H1 (cell line): ENCODE measurements at regions not wholly inside any gene's neighbourhood (a gene's known extent, or its start where the extent isn't known, plus 50 kb on each side); places are given as distances from the start of the nearest gene placed in this dataset.

Experiments used
- CTCF ChIA-PET: fragments of 300-600 bp; sonication (Branson Sonifier 250); formaldehyde crosslinking; loops from one replicate; lab custom pipeline; 2021; ENCODE audit not compliant: partially characterized antibody; lab: Charles Lee
- POLR2A ChIA-PET: fragments of 300-600 bp; sonication (Branson Sonifier 250); formaldehyde crosslinking; loops from one replicate; lab custom pipeline; 2021; ENCODE audit warnings: inconsistent platforms; ENCODE audit not compliant: partially characterized antibody; lab: Charles Lee
- DNase-seq, 2 experiments: peaks; one replicate each; pipeline versions ENCODE4 v3.0.0 to v3.0.0-alpha.2; 2010 to 2022; ENCODE audit warnings: low spot score in 2 of 2, low read depth in 1 of 2, mixed read lengths in 1 of 2
- FAIRE-seq: peaks from 2 replicates; lab custom pipeline; 2011; peaks lifted over from hg19 to GRCh38; lab: Jason Lieb, UNC
- H2AFZ ChIP-seq: 2 replicates; pipeline ENCODE4 v1.8.1; 2012; ENCODE audit warnings: low read length, inconsistent platforms
- H2AK5ac ChIP-seq: 2 replicates; pipeline ENCODE4 v1.6.1; 2013; ENCODE audit warnings: low read depth, low read length
- H2BK120ac ChIP-seq: replicated peaks from 2 replicates; pipeline ENCODE3; 2013; ENCODE audit warnings: low read depth, low read length, inconsistent platforms
- H2BK12ac ChIP-seq: 2 replicates; pipeline ENCODE4 v1.6.1; 2013; ENCODE audit warnings: low read depth, low read length
- H2BK15ac ChIP-seq: 2 replicates; pipeline ENCODE4 v1.6.1; 2013; ENCODE audit warnings: low read length
- H2BK20ac ChIP-seq: 2 replicates; pipeline ENCODE4 v1.6.1; 2013; ENCODE audit warnings: low read length
- H2BK5ac ChIP-seq: 2 replicates; pipeline ENCODE4 v1.6.1; 2013; ENCODE audit warnings: low read depth, low read length
- H3K14ac ChIP-seq: 2 replicates; pipeline ENCODE4 v1.6.1; 2013; ENCODE audit warnings: inconsistent platforms; ENCODE audit not compliant: insufficient read length
- H3K18ac ChIP-seq: 2 replicates; pipeline ENCODE4 v1.6.1; 2013; ENCODE audit warnings: low read length; ENCODE audit errors: extremely low read depth
- H3K23ac ChIP-seq: 2 replicates; pipeline ENCODE4 v1.6.1; 2013; ENCODE audit warnings: inconsistent platforms; ENCODE audit not compliant: insufficient read length
- H3K23me2 ChIP-seq: 2 replicates; pipeline ENCODE4 v1.6.1; 2013; ENCODE audit warnings: low read depth, low read length
- H3K27ac ChIP-seq: 2 replicates; pipeline ENCODE4 v1.6.1; 2011; ENCODE audit warnings: low read depth, low read length, inconsistent platforms
- H3K27me3 ChIP-seq, 4 experiments: replicated peaks in 1 of 4; 1 replicate in 1 of 4; 2 replicates in 3 of 4; pipeline versions ENCODE4 v1.6.1 to v1.8.1; 2011 to 2013; ENCODE audit warnings: low read length in 3 of 4, mild to moderate bottlenecking in 3 of 4, inconsistent platforms in 2 of 4, mixed read lengths in 2 of 4, moderate library complexity in 1 of 4; ENCODE audit not compliant: control insufficient read depth in 3 of 4, insufficient read depth in 3 of 4; ENCODE audit errors: extremely low read depth in 1 of 4
- H3K36me3 ChIP-seq, 4 experiments: 2 replicates each; pipeline versions ENCODE4 v1.6.1 to v1.8.1; 2011 to 2013; ENCODE audit warnings: mild to moderate bottlenecking in 4 of 4, low read length in 3 of 4, moderate library complexity in 2 of 4, control low read depth in 1 of 4, inconsistent platforms in 1 of 4; ENCODE audit not compliant: insufficient read depth in 4 of 4, control insufficient read depth in 2 of 4
- H3K4ac ChIP-seq: replicated peaks from 2 replicates; pipeline ENCODE3; 2013; ENCODE audit warnings: low read length, low read depth, mixed read lengths, inconsistent platforms; ENCODE audit not compliant: insufficient read length
- H3K4me1 ChIP-seq, 4 experiments: replicated peaks in 1 of 4; 1 replicate in 1 of 4; 2 replicates in 3 of 4; pipeline versions ENCODE4 v1.6.1 to v1.8.1; 2011 to 2013; ENCODE audit warnings: low read length in 3 of 4, inconsistent platforms in 2 of 4, mixed read lengths in 1 of 4; ENCODE audit not compliant: insufficient read depth in 4 of 4, control insufficient read depth in 3 of 4
- H3K4me2 ChIP-seq, 2 experiments: 2 replicates each; pipeline versions ENCODE4 v1.6.1 to v1.8.1; 2011 to 2013; ENCODE audit warnings: low read depth in 2 of 2, low read length in 2 of 2, control low read depth in 1 of 2, inconsistent platforms in 1 of 2, mild to moderate bottlenecking in 1 of 2; ENCODE audit not compliant: insufficient read depth in 1 of 2
- H3K4me3 ChIP-seq, 4 experiments: fragments of 200-600, 300-600 bp in 1 of 4; sonication (generic), shearing (Covaris generic), sonication (Bioruptor Twin) in 1 of 4; 2 replicates each; pipeline versions ENCODE4 v1.5.1 to v1.8.1; 2011 to 2016; ENCODE audit warnings: low read length in 4 of 4, low read depth in 3 of 4, control low read depth in 2 of 4, inconsistent platforms in 2 of 4, mild to moderate bottlenecking in 2 of 4, mixed read lengths in 1 of 4, moderate library complexity in 1 of 4; ENCODE audit not compliant: insufficient read depth in 2 of 4; ENCODE audit errors: extremely low read depth in 1 of 4
- H3K56ac ChIP-seq: replicated peaks from 2 replicates; pipeline ENCODE3; 2013; ENCODE audit warnings: low read depth, mild to moderate bottlenecking, mixed read lengths, low read length, inconsistent platforms; ENCODE audit not compliant: insufficient read length
- H3K79me1 ChIP-seq: 2 replicates; pipeline ENCODE4 v1.6.1; 2013; ENCODE audit warnings: low read depth, low read length, control low read depth
- H3K79me2 ChIP-seq, 2 experiments: 2 replicates each; pipeline versions ENCODE4 v1.6.1 to v1.8.1; 2012 to 2013; ENCODE audit warnings: low read length in 2 of 2, mild to moderate bottlenecking in 2 of 2, inconsistent platforms in 1 of 2; ENCODE audit not compliant: insufficient read depth in 2 of 2, control insufficient read depth in 1 of 2
- H3K9ac ChIP-seq, 4 experiments: replicated peaks in 1 of 4; 1 replicate in 1 of 4; 2 replicates in 3 of 4; pipeline versions ENCODE4 v1.6.1 to v1.8.1; 2011 to 2013; ENCODE audit warnings: low read depth in 3 of 4, low read length in 3 of 4, control low read depth in 2 of 4, mild to moderate bottlenecking in 2 of 4, moderate library complexity in 2 of 4, inconsistent platforms in 1 of 4; ENCODE audit errors: extremely low read depth in 1 of 4
- H3K9me3 ChIP-seq, 2 experiments: 2 replicates each; pipeline versions ENCODE4 v1.6.1 to v1.8.1; 2012 to 2013; ENCODE audit warnings: mild to moderate bottlenecking in 2 of 2, moderate library complexity in 2 of 2, control low read depth in 1 of 2, inconsistent platforms in 1 of 2, low read depth in 1 of 2, low read length in 1 of 2, mixed read lengths in 1 of 2; ENCODE audit not compliant: insufficient read depth in 2 of 2
- H4K20me1 ChIP-seq, 2 experiments: replicated peaks in 1 of 2; 2 replicates each; pipeline versions ENCODE3 to v1.8.1; 2011 to 2013; ENCODE audit warnings: inconsistent platforms in 2 of 2, low read length in 2 of 2, mild to moderate bottlenecking in 1 of 2; ENCODE audit not compliant: insufficient read depth in 2 of 2, control insufficient read depth in 1 of 2
- H4K5ac ChIP-seq: 2 replicates; pipeline ENCODE4 v1.6.1; 2013; ENCODE audit warnings: low read length, low read depth, mixed read lengths, inconsistent platforms; ENCODE audit not compliant: insufficient read length
- H4K8ac ChIP-seq: 2 replicates; pipeline ENCODE4 v1.8.0; 2013; ENCODE audit warnings: mild to moderate bottlenecking, moderate library complexity, low read length, inconsistent platforms; ENCODE audit not compliant: insufficient read depth; ENCODE audit errors: extremely low read depth
- H4K91ac ChIP-seq: replicated peaks from 2 replicates; pipeline ENCODE3; 2013; ENCODE audit warnings: low read length, mixed read lengths, inconsistent platforms; ENCODE audit not compliant: insufficient read length
- BACH1 ChIP-seq: IDR thresholded peaks from 2 replicates; pipeline ENCODE4 v1.6.1; 2012; ENCODE audit warnings: low read length, improper control_type of control experiment
- EZH2 ChIP-seq: fragments of 200-600 bp; sonication (generic); IDR thresholded peaks from 2 replicates; pipeline ENCODE4 v1.7.1; 2012; ENCODE audit warnings: low read depth, mild to moderate bottlenecking, moderate library complexity, low read length, inconsistent platforms; ENCODE audit not compliant: severe bottlenecking
- GTF2F1 ChIP-seq: IDR thresholded peaks from 2 replicates; pipeline ENCODE4 v1.6.1; 2012; ENCODE audit warnings: low read depth, low read length, improper control_type of control experiment, borderline replicate concordance
- POLR2A ChIP-seq, 2 experiments: IDR thresholded peaks; 1 replicate in 1 of 2; 2 replicates in 1 of 2; pipeline ENCODE4 v1.6.1; 2011; ENCODE audit warnings: low read depth in 2 of 2, low read length in 2 of 2, mild to moderate bottlenecking in 2 of 2; ENCODE audit errors: control extremely low read depth in 1 of 2
- POLR2AphosphoS5 ChIP-seq: IDR thresholded peaks from 2 replicates; pipeline ENCODE4 v1.6.1; 2011; ENCODE audit warnings: low read depth, low read length
- SRF ChIP-seq: IDR thresholded peaks from 2 replicates; pipeline ENCODE4 v1.6.1; 2011; ENCODE audit warnings: mild to moderate bottlenecking, low read depth, low read length, moderate library complexity
- WGBS, 2 experiments: shearing (Covaris generic) in 1 of 2; methylation state at CpG; one replicate each; pipeline versions ENCODE4 v1.1.6 to v1.1.7; 2013 to 2015; ENCODE audit warnings: low lambda C conversion rate in 2 of 2, mixed read lengths in 2 of 2, inconsistent platforms in 1 of 2, low coverage in 1 of 2, missing lambda C conversion rate in 1 of 2; ENCODE audit not compliant: insufficient replicate concordance in 2 of 2, insufficient coverage in 1 of 2, insufficient read length in 1 of 2; ENCODE audit errors: extremely low coverage in 1 of 2, missing lambda C conversion rate in 1 of 2; 5-methylcytosine and 5-hydroxymethylcytosine counted together
- TF ChIP-seq, protein P1 (sequence below): IDR thresholded peaks from 2 replicates; pipeline ENCODE4 v1.6.1; 2012; ENCODE audit warnings: low read length, inconsistent platforms
- TF ChIP-seq, protein P2 (sequence below), 3 experiments: IDR thresholded peaks; 1 replicate in 2 of 3; 2 replicates in 1 of 3; pipeline versions ENCODE4 v1.5.1 to v1.6.1; 2011; ENCODE audit warnings: low read length in 3 of 3, mild to moderate bottlenecking in 3 of 3, inconsistent platforms in 2 of 3, low read depth in 1 of 3, moderate library complexity in 1 of 3; ENCODE audit not compliant: insufficient read depth in 1 of 3; ENCODE audit errors: control extremely low read depth in 1 of 3
- TF ChIP-seq, protein P3 (sequence below): IDR thresholded peaks from 2 replicates; pipeline ENCODE4 v1.6.1; 2012; ENCODE audit warnings: inconsistent platforms

DNA sequence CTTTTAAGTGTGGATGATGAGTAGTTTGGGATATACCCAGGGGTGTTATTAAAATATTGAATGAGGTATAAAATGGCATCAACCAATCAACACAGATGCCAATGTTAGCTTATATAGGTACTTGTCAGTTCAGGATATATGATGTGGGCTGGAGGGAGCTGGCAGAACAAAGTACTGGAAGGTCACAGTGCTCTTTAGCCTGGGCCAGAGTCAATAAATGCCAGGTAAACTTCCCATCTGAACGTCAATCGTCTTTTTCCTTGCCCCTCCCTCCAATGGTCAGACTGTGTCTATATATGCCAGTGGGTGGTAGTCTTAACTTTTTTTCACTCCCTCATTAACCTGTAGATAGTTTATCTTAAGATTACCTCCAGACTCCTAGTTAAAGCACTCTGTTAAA is 140.8 kb upstream of the RBMS1 start:
- H2BK15ac ChIP-seq, result no peak overlapping the region
- no peak overlapping the region for H2BK20ac ChIP-seq
- H3K36me3 ChIP-seq, result no peaks in the 10 kb centered on the region; a peak in 1 of 8 replicates
- H4K91ac ChIP-seq, result no peak overlapping the region
- H3K79me2 ChIP-seq, result no peaks in the 10 kb centered on the region
- H3K23me2 ChIP-seq, result no peaks in the 10 kb centered on the region; the same call in 1 of the 2 replicates
- peaks cover 0 to 3% (median 1%) of the 10 kb centered on the region in 4 experiments; a peak in 2 of 7 replicates for H3K4me1 ChIP-seq
- no peak overlapping the region for H4K8ac ChIP-seq
- no peak for DNase-seq
- no peaks in the 10 kb centered on the region for H3K79me1 ChIP-seq
- ChIA-PET CTCF (interaction anchor here (1.3 to 1.7 kb wide), 2 partner anchors 13 to 14 kb away, joined by 4 read pairs; no protein-coding TSS in a partner anchor), POLR2A (interaction anchor here (0.7 kb wide), 1 partner anchor 307 kb away, joined by 3 read pairs; no protein-coding TSS in a partner anchor)
- no peak overlapping the region for H3K56ac ChIP-seq
- H3K27ac ChIP-seq, result no peak overlapping the region
- H2AFZ ChIP-seq, result no peak overlapping the region
- no peak for FAIRE-seq
- H3K4ac ChIP-seq, result no peak overlapping the region
- H3K4me3 ChIP-seq, result no peak overlapping the region
- peaks cover 0 to 3% of the 10 kb centered on the region in 2 experiments; a peak in 1 of 4 replicates for H3K9me3 ChIP-seq
- no peak overlapping the region for H3K9ac ChIP-seq
- no peak overlapping the region for H2BK5ac ChIP-seq
- H2BK12ac ChIP-seq, result no peak overlapping the region
- no peak overlapping the region for H3K4me2 ChIP-seq
- no peak overlapping the region for H4K5ac ChIP-seq
- WGBS, 2 experiments, result 100% methylated on average over 2 of the region's 2 CpGs; no CpG with 5 or more reads in 1 of the 2 experiments
- H3K14ac ChIP-seq, result no peak overlapping the region
- no peaks in the 10 kb centered on the region for H3K27me3 ChIP-seq
- no peak overlapping the region for H3K18ac ChIP-seq
- no peak overlapping the region for H2AK5ac ChIP-seq
- H3K23ac ChIP-seq, result no peak overlapping the region
- no peaks in the 10 kb centered on the region for H4K20me1 ChIP-seq
- H2BK120ac ChIP-seq, result no peak overlapping the region
- TF ChIP-seq, protein P1, sequence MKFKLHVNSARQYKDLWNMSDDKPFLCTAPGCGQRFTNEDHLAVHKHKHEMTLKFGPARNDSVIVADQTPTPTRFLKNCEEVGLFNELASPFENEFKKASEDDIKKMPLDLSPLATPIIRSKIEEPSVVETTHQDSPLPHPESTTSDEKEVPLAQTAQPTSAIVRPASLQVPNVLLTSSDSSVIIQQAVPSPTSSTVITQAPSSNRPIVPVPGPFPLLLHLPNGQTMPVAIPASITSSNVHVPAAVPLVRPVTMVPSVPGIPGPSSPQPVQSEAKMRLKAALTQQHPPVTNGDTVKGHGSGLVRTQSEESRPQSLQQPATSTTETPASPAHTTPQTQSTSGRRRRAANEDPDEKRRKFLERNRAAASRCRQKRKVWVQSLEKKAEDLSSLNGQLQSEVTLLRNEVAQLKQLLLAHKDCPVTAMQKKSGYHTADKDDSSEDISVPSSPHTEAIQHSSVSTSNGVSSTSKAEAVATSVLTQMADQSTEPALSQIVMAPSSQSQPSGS, result no peak
- TF ChIP-seq EZH2, result no peak
- TF ChIP-seq, protein P2, sequence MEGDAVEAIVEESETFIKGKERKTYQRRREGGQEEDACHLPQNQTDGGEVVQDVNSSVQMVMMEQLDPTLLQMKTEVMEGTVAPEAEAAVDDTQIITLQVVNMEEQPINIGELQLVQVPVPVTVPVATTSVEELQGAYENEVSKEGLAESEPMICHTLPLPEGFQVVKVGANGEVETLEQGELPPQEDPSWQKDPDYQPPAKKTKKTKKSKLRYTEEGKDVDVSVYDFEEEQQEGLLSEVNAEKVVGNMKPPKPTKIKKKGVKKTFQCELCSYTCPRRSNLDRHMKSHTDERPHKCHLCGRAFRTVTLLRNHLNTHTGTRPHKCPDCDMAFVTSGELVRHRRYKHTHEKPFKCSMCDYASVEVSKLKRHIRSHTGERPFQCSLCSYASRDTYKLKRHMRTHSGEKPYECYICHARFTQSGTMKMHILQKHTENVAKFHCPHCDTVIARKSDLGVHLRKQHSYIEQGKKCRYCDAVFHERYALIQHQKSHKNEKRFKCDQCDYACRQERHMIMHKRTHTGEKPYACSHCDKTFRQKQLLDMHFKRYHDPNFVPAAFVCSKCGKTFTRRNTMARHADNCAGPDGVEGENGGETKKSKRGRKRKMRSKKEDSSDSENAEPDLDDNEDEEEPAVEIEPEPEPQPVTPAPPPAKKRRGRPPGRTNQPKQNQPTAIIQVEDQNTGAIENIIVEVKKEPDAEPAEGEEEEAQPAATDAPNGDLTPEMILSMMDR (IDR thresholded peaks at IDR 0.05; ENCODE audit: control extremely low read depth in 1 of 3, insufficient read depth in 1 of 3, low read depth in 1 of 3, low read length in 3 of 3), result no peak
- TF ChIP-seq GTF2F1, result no peak
- TF ChIP-seq SRF, result no peak
- TF ChIP-seq POLR2AphosphoS5, result no peak
- TF ChIP-seq BACH1, result no peak
- TF ChIP-seq, protein P3, sequence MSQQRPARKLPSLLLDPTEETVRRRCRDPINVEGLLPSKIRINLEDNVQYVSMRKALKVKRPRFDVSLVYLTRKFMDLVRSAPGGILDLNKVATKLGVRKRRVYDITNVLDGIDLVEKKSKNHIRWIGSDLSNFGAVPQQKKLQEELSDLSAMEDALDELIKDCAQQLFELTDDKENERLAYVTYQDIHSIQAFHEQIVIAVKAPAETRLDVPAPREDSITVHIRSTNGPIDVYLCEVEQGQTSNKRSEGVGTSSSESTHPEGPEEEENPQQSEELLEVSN, result no peak
- no peak for TF ChIP-seq POLR2A (IDR thresholded peaks at IDR 0.05; ENCODE audit: control extremely low read depth in 1 of 2, low read depth in 2 of 2, low read length in 2 of 2)
